ENCODE measurements at regions not wholly inside any gene's neighbourhood (a gene's known extent, or its start where the extent isn't known, plus 50 kb on each side); places are given as distances from the start of the nearest gene placed in this dataset.

- TF ChIP-seq CTCF (IDR thresholded peaks at IDR 0.05; ENCODE audit: control extremely low read depth, extremely low read depth): no peak
- ATAC-seq (ENCODE audit: insufficient read depth, low FRiP score): no peak
- Histone ChIP-seq H3K9ac (ENCODE audit: insufficient read depth in 1 of 2, low read length in 2 of 2) (no peak overlapping the region), H3K36me3 (ENCODE audit: control insufficient read depth in 4 of 4, insufficient read depth in 4 of 4, low read length in 4 of 4) (no peaks in the 10 kb centered on the region), H3K9me3 (ENCODE audit: control insufficient read depth in 4 of 4, insufficient read depth in 3 of 4, low read length in 3 of 4) (peaks cover 0 to 7% (median 5%) of the 10 kb centered on the region in 4 donors), H3K27me3 (ENCODE audit: control insufficient read depth in 3 of 3, insufficient read depth in 3 of 3, low read length in 2 of 3) (no peaks in the 10 kb centered on the region), H3K4me1 (ENCODE audit: control insufficient read depth in 5 of 5, insufficient read depth in 5 of 5, low read length in 5 of 5) (no peaks in the 10 kb centered on the region), H3K27ac (ENCODE audit: low read depth in 1 of 2, low read length in 1 of 2) (no peak overlapping the region), H3K4me3 (no peak overlapping the region)
- no peak for DNase-seq
- WGBS, 2 donors: 71 to 80% methylated on average over 1 of the region's 1 CpG
Observed at GRCh38 chr6:76275746-76276145, 203.3 kb upstream of the IMPG1 start.

- no peaks in the 10 kb centered on the region for H3K27me3 ChIP-seq (ENCODE audit: control insufficient read depth in 3 of 3, insufficient read depth in 3 of 3, low read length in 2 of 3)
- DNase-seq (no peak), ATAC-seq (ENCODE audit: insufficient read depth, low FRiP score) (no peak)
- H3K4me3 ChIP-seq: no peak overlapping the region
- H3K4me1 ChIP-seq (ENCODE audit: control insufficient read depth in 5 of 5, insufficient read depth in 5 of 5, low read length in 5 of 5): no peaks in the 10 kb centered on the region
- no peak overlapping the region for H3K27ac ChIP-seq (ENCODE audit: low read depth in 1 of 2, low read length in 1 of 2)
- 71 to 83% methylated on average over 1 of the region's 1 CpG for WGBS, 2 donors
- H3K36me3 ChIP-seq (ENCODE audit: control insufficient read depth in 4 of 4, insufficient read depth in 4 of 4, low read length in 4 of 4): no peaks in the 10 kb centered on the region
- H3K9ac ChIP-seq (ENCODE audit: insufficient read depth in 1 of 2, low read length in 2 of 2): no peak overlapping the region
- peaks cover 0 to 8% (median 4%) of the 10 kb centered on the region in 4 donors for H3K9me3 ChIP-seq (ENCODE audit: control insufficient read depth in 4 of 4, insufficient read depth in 3 of 4, low read length in 3 of 4)
- TF ChIP-seq CTCF (IDR thresholded peaks at IDR 0.05; ENCODE audit: control extremely low read depth, extremely low read depth): no peak
Observed at GRCh38 chr6:76264468-76264867, 192.0 kb upstream of the IMPG1 start.

GRCh38 chr6:76262240-76262639 lies 189.8 kb upstream of the IMPG1 start:
- no peak for ATAC-seq (ENCODE audit: insufficient read depth, low FRiP score)
- 59 to 62% methylated on average over 2 of the region's 2 CpGs for WGBS, 2 donors

More at GRCh38 chr6:76262240-76262639, 189.8 kb upstream of the IMPG1 start:
- TF ChIP-seq CTCF (IDR thresholded peaks at IDR 0.05; ENCODE audit: control extremely low read depth, extremely low read depth): no peak
- no peak overlapping the region for H3K9ac ChIP-seq (ENCODE audit: insufficient read depth in 1 of 2, low read length in 2 of 2)
- H3K27ac ChIP-seq (ENCODE audit: low read depth in 1 of 2, low read length in 1 of 2): no peak overlapping the region
- H3K4me3 ChIP-seq: no peak overlapping the region
- H3K9me3 ChIP-seq (ENCODE audit: control insufficient read depth in 4 of 4, insufficient read depth in 3 of 4, low read length in 3 of 4): peaks cover 0 to 8% (median 4%) of the 10 kb centered on the region in 4 donors
- H3K27me3 ChIP-seq (ENCODE audit: control insufficient read depth in 3 of 3, insufficient read depth in 3 of 3, low read length in 2 of 3): no peaks in the 10 kb centered on the region
- DNase-seq: no peak
- H3K36me3 ChIP-seq (ENCODE audit: control insufficient read depth in 4 of 4, insufficient read depth in 4 of 4, low read length in 4 of 4): no peaks in the 10 kb centered on the region
- no peaks in the 10 kb centered on the region for H3K4me1 ChIP-seq (ENCODE audit: control insufficient read depth in 5 of 5, insufficient read depth in 5 of 5, low read length in 5 of 5)

Measured in lung (tissue), 11 donors.